8988T (cell line): ENCODE measurements at regions not wholly inside any gene's neighbourhood (a gene's known extent, or its start where the extent isn't known, plus 50 kb on each side); places are given as distances from the start of the nearest gene placed in this dataset.

ENCODE experiments used
- DNase-seq: peaks from one replicate; pipeline ENCODE4 v3.0.0; 2011

DNA sequence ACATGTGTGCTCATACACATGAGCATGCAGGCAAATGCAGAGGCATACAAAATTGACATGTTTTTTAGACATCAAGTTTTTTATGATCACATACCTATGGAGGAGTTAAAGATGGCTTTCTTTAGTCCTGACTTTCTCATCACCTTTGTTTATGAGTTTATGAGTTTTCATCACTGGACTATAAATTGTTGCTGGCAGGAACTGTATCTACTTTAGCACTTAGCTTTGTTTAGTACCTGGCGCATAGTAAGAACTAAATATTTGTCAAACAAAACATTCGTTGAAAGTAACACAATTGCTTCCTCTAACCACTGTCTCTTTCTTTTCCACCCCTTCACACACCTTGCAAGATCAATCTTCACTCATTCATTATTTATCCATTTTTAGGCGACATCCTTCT lies 182.6 kb downstream of the SUCNR1 start:
- DNase-seq, result no peak

GRCh38 chr3:152056481-152056880 lies 183.0 kb downstream of the SUCNR1 start:
- DNase-seq, result no peak

DNA sequence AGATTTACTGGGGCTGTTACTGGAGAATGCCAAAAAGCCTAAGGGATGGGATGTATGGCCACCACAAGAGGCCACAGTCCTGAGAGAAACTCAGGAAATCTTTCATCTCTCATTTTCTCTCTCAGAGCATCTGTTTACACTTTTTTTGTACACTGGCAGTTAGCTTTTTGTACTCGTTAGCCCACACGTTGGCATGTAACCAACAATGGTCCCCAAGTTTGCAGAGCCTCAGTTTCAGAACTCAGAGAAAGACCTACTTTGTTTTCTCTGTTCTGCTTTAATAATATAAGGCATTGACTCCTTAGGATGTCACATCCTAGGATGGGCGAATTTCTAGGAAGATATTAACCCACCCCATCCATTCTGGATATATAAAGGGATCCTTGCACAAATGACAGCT lies 183.5 kb downstream of the SUCNR1 start:
- no peak for DNase-seq

DNA sequence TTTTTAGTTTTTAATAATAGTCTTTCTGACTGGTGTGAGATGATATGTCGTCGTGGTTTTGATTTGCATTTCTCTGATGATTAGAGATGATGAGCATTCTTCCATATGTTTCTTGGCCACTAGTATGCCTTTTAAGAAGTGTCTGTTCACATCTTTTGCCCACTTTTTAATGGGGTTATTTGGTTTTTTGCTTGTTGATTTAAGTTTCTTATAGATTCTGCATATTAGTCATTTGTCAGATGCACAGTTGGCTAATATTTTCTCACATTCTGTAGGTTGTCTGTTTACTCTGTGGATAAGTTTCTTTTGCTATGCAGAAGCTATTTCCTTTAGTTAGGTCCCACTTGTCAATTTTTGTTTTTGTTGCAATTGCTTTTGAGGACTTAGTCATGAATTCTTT lies 185.4 kb downstream of the SUCNR1 start:
- no peak for DNase-seq

DNA sequence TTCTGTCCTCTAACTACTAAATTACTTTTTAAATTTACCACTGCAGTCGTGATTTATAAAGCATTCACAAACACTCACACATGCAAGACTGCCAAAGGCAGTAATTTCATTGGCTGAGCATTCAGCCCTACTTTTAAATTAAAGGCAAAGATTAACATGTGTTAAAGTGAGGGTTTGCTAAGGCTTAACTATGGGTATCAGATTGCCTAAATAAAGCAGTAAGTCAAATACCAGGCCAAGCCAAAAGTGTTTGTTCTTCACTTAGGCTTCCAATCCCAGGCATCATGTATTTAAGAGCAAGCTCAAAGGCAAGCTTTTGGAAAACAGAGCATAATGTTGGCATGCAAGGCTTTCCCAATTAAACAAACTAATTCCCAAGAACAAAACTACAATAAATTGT lies 187.3 kb downstream of the SUCNR1 start:
- no peak for DNase-seq

DNA sequence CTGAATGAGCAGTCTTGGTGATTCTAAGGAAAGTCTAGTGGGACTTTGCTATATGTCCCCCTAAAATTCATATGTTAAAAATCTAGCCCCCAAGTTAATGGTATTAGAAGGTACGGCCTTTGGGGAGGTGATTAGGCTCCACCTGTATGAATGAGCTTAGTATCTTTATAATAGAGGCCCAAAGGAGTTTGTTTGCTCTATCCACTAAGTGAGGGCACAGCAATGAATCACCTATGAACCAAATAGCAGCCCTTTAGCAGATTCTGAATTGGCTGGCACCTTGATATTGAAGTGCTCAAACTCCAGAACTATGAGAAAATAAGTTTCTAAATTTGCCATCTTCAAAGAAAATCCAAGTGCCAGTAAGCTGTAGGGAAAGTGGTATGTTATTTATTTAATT lies 187.9 kb downstream of the SUCNR1 start:
- DNase-seq, result no peak

DNA sequence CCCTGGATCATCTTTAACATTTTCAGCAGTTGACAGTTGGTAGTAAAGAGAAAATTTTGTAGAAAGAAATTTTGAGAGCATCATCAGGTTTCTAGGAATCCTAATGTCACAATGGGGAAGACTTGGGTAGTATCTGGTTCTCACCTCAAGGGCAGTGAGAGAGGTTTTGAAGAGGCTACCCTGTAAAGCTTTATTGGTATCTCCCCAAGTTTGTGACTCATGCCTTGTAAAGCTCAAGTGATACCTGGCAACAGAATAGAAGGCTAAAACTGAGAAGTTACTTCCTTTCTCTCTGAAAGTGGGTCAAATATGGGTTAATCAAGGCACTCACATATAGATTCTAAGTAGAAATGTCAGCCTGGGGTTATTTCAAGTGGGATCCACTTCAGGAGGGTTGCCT lies 196.4 kb downstream of the SUCNR1 start:
- DNase-seq, result no peak

GRCh38 chr3:152071315-152071714 lies 197.4 kb upstream of the MBNL1 start:
- DNase-seq, result no peak

GRCh38 chr3:152071924-152072323 lies 196.8 kb upstream of the MBNL1 start:
- DNase-seq, result no peak

- DNase-seq, result no peak
Observed at GRCh38 chr3:152073267-152073666, 195.5 kb upstream of the MBNL1 start.

DNA sequence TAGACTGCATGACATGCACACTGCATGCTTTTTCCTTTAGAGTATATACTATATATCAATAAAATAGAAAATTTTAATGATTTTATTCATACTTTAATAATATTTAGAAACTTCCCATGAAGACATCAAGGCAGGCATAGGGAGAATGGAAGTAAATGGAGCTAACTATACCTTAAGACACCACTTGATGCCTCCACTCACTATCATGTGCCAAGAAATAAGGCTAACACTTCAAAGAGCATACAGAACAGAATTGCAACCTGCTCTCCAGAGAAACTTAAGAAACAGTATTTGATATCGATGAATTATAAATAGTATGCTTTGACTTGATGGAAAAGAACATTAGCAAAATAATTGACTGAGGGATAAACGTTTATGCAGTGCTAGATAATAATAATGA lies 192.6 kb upstream of the MBNL1 start:
- DNase-seq, result no peak

GRCh38 chr3:152079980-152080379 lies 188.7 kb upstream of the MBNL1 start:
- DNase-seq, result no peak

DNA sequence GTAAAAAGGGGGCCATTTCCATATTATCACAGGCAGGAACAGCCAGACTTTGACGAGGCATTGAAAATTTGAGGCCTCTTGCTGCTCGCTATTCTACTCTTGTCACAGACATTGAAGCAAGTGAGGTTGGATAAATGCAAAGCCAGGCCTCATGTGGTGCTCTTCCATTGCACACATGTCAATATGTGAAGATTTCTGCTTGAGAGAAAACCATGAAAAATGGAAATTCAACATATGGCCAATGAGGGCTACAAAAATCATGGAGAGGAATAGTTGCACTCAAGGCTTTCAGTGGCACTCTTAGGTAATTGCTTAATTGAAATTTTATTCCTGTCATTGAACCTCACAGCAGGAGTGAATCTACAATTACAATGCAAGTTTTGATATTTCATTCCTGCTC lies 185.6 kb upstream of the MBNL1 start:
- no peak for DNase-seq

DNA sequence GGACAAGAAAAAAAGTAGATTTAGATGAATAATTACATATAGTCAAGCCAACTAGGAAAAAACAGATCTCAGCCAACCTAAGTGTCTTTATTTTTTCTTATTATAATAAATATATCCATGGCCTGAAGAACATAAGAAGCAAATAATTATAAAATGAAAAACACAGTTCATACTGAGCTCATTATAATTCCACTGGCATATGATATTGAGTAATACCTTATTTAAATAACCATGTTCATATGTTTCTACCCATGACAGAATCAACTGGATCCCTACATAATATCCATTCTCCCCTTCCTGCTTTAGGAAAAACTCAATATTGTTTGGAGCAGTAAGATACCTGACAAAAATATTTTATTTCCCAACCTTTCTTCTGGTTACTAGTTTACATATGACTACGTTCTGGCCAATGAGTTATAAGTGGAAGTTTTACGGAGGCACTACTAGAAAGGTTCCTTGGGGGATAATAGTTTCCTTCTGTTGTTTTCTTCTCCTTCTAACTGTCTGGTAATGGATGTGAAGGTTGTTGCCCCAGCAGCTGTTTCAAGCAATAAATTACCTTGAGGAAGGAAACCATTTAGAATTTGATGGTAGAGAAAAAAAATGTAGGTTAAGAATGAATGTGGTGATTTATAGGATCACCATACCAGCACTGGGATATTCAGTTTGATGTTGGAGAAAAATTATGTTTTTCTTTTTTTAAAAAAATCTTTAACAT lies 184.1 kb upstream of the MBNL1 start:
- no peak for DNase-seq

DNA sequence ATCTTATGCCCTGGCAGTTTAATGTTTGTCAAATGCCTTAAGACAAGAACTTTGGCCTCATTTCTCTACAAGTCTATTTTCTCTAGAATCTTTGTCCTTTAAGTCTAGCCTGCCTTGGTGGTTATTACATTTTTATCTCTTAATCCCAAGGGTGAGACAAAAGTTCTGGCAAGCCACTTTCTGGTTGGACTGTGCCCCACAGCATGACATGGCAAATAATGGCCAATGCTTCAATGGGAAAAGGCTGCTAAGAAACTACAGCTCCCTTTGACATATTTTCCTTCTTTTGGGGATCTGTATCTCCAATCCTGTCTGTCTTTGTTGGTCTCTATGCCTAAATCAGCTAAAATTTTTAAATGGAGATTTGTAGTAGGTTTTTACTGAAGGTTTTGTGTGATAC lies 181.6 kb upstream of the MBNL1 start:
- no peak for DNase-seq

DNA sequence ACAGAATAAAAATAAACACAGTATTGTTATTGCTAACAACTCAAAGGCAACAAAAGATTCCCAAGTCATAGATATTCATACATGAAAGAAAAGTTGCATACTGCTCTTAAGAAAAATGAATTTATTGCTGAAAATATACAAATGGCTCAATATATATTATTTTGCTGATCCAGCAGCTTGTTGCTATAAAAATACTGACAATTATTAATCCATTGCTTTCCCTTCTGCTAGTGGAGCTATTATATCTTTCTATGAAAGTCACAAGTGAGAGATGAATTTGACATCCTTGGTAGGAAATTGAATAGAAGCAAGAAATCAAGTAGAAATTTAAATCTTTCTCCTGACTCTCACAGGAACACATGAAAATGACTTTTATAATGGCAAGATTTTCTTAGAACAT lies 179.2 kb upstream of the MBNL1 start:
- no peak for DNase-seq

GRCh38 chr3:152091725-152092124 lies 177.0 kb upstream of the MBNL1 start:
- no peak for DNase-seq

DNA sequence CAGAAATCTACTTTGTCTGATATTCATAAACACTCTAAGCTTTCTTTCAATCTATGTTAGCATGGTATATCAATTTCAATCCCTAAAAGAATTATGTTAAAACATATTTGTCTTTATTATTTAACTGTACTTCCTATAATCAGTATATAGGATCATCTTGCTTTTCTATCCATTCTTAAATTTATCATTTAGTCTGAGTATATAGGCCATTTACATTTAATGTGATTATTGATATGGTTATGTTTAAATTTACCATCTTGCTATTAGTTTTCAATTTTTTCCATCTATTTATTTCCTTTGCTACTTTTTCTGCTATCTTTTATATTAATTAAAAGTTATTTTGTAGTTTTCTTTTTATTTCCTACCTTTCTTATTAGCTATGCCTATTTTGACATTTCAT lies 174.8 kb upstream of the MBNL1 start:
- DNase-seq, result no peak

GRCh38 chr3:152094406-152094805 lies 174.3 kb upstream of the MBNL1 start:
- no peak for DNase-seq

GRCh38 chr3:152095472-152095871 lies 173.3 kb upstream of the MBNL1 start:
- DNase-seq, result no peak

- no peak for DNase-seq
Observed at GRCh38 chr3:152096280-152096906, 172.3 kb upstream of the MBNL1 start.

GRCh38 chr3:152097120-152097519 lies 171.6 kb upstream of the MBNL1 start:
- no peak for DNase-seq

- DNase-seq, result no peak
Observed at GRCh38 chr3:152097770-152098169, 171.0 kb upstream of the MBNL1 start.

DNA sequence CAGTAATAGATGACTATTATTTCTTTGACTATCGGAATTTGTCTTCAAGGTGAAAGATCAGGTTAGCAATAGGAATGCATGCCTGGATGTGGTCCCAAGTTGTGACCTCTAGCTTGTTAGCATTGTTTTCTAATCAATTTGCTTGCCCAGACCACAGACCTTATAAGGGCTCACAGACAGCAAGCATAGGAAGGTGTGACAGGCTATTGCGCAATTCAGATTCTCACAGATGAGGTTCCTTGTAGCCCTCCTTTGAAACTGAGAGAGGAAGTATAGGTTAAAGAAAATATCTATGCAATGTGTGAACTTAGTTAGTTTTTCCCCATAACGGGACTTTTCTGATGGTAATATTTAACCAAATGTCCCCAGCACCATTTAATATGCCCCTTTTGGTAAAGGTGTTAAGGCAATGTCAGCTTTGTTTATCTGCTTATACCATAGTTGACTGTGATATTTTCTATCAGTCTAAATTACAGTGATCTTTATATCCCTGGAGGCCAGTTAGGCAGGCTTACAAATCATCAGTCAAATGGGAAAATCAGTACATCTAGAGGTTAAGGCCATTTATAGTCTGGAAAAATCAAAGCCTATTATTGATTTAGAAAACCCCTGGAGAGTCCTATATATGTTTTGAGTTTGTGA lies 168.1 kb upstream of the MBNL1 start:
- no peak for DNase-seq

DNA sequence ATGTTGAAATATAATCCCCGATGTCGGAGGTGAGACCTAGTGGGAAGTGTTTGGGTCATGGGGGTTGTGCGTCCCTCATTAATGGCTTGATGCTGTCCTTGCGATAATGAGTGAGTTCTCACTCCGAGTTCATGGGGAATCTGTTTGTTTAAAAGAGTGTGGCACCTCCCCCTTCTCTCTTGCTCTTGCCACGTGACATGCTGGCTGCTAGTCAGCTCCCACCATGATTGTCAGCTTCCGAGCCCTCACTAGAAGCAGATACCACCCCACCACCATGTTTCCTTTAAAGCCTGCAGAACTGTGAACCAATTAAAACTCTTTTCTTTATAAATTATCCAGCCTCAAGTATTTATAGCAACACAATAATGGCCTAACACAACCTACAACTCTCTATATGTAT lies 166.3 kb upstream of the MBNL1 start:
- DNase-seq, result no peak
